ENCODE measurements at regions not wholly inside any gene's neighbourhood (a gene's known extent, or its start where the extent isn't known, plus 50 kb on each side); places are given as distances from the start of the nearest gene placed in this dataset.
"Not testable (repeated sequence)": the region's sequence is repeated elsewhere in the genome, so short reads cannot be mapped to it uniquely, and the experiment has no call there.

- H3K27me3 ChIP-seq (replicated peaks in 1 of 2; ENCODE audit: control insufficient read depth in 2 of 2, insufficient read depth in 2 of 2, low read length in 1 of 2); DNase-seq (ENCODE audit: low read depth, low spot score); H2AFZ ChIP-seq (ENCODE audit: control insufficient read depth, low read depth, low read length); BruUV-seq (replicated peaks); ATAC-seq; H3K27ac ChIP-seq (ENCODE audit: control insufficient read depth, insufficient read depth); FAIRE-seq; intact Hi-C loops (cut with micrococcal nuclease; ENCODE audit: unreplicated experiment); in situ Hi-C loops (cut with MboI); H3K4me2 ChIP-seq (ENCODE audit: control insufficient read depth, insufficient read depth); CTCF ChIA-PET; H3K9ac ChIP-seq (ENCODE audit: control insufficient read depth, insufficient read depth, low read length); POLR2A ChIA-PET; H3K79me2 ChIP-seq (ENCODE audit: control insufficient read depth, insufficient read depth, low read length); H3K36me3 ChIP-seq (ENCODE audit: control insufficient read depth in 2 of 2, insufficient read depth in 2 of 2, low read length in 1 of 2); H4K20me1 ChIP-seq (ENCODE audit: control insufficient read depth, insufficient read depth); H3K9me3 ChIP-seq (replicated peaks; ENCODE audit: control insufficient read depth, insufficient read depth, low read length); H3K4me3 ChIP-seq; SMC1A ChIA-PET (ENCODE audit: uncharacterized antibody, unreplicated experiment); H3K4me1 ChIP-seq (ENCODE audit: control insufficient read depth, insufficient read depth, low read length); RAD21 ChIA-PET (ENCODE audit: unreplicated experiment): not testable (repeated sequence)
- 31% methylated on average over 9 of the region's 9 CpGs for WGBS (ENCODE audit: insufficient coverage, insufficient replicate concordance, low lambda C conversion rate, missing lambda C conversion rate)
Measured at GRCh38 chr4:154117726-154118125, 328.8 kb upstream of the SFRP2 start.

GRCh38 chr4:154107337-154107736 lies 318.5 kb upstream of the SFRP2 start:
- FAIRE-seq: no peak
- intact Hi-C loops (cut with micrococcal nuclease; ENCODE audit: unreplicated experiment): no loop called here
- TF ChIP-seq YBX1 (IDR thresholded peaks at IDR 0.05): no peak
- no peak for TF ChIP-seq HDAC2 (IDR thresholded peaks at IDR 0.05)
- TF ChIP-seq USF2 (IDR thresholded peaks at IDR 0.05; ENCODE audit: borderline replicate concordance, low read depth, low read length): no peak
- no peak for TF ChIP-seq RUNX3 (IDR thresholded peaks at IDR 0.05; ENCODE audit: low read length)
- TF ChIP-seq ZSCAN29 (IDR thresholded peaks at IDR 0.05): no peak
- no peak for TF ChIP-seq TBL1XR1 (IDR thresholded peaks at IDR 0.05; ENCODE audit: low read depth, low read length)
- TF ChIP-seq RFX5 (IDR thresholded peaks at IDR 0.05; ENCODE audit: low read depth, low read length): no peak
- TF ChIP-seq RCOR1 (conservative IDR thresholded peaks at IDR 0.05; ENCODE audit: low read depth, low read length): no peak
- no peak for TF ChIP-seq SIX5 (IDR thresholded peaks at IDR 0.05; ENCODE audit: low read depth, low read length, severe bottlenecking)
- TF ChIP-seq ZBTB33 (IDR thresholded peaks at IDR 0.05): no peak
- TF ChIP-seq EED (IDR thresholded peaks at IDR 0.05; ENCODE audit: low read depth): no peak
- TF ChIP-seq HDAC6 (IDR thresholded peaks at IDR 0.05; ENCODE audit: unreplicated experiment): no peak
- TF ChIP-seq FOXK2 (IDR thresholded peaks at IDR 0.05): no peak
- TF ChIP-seq KAT2A (conservative IDR thresholded peaks at IDR 0.05; ENCODE audit: control insufficient read depth, low read depth, low read length): no peak
- no peak for TF ChIP-seq CTCF (IDR thresholded peaks at IDR 0.05 in 2 of 3, conservative IDR thresholded peaks at IDR 0.05 in 1 of 3; ENCODE audit: control insufficient read depth in 2 of 3, extremely low read depth in 1 of 3, insufficient read depth in 1 of 3, low read depth in 3 of 3, low read length in 3 of 3)

More at GRCh38 chr4:154107337-154107736, 318.5 kb upstream of the SFRP2 start:
- Histone ChIP-seq H3K36me3 (ENCODE audit: control insufficient read depth in 2 of 2, insufficient read depth in 2 of 2, low read length in 1 of 2) (no peaks in the 10 kb centered on the region), H3K27ac (ENCODE audit: control insufficient read depth, insufficient read depth) (no peak overlapping the region), H2AFZ (ENCODE audit: control insufficient read depth, low read depth, low read length) (no peak overlapping the region), H4K20me1 (ENCODE audit: control insufficient read depth, insufficient read depth) (no peaks in the 10 kb centered on the region), H3K27me3 (replicated peaks in 1 of 2; ENCODE audit: control insufficient read depth in 2 of 2, insufficient read depth in 2 of 2, low read length in 1 of 2) (no peaks in the 10 kb centered on the region), H3K79me2 (ENCODE audit: control insufficient read depth, insufficient read depth, low read length) (no peaks in the 10 kb centered on the region), H3K9me3 (replicated peaks; ENCODE audit: control insufficient read depth, insufficient read depth, low read length) (no peaks in the 10 kb centered on the region), H3K4me3 (no peak overlapping the region), H3K4me2 (ENCODE audit: control insufficient read depth, insufficient read depth) (no peak overlapping the region), H3K9ac (ENCODE audit: control insufficient read depth, insufficient read depth, low read length) (no peak overlapping the region), H3K4me1 (ENCODE audit: control insufficient read depth, insufficient read depth, low read length) (no peaks in the 10 kb centered on the region)
- in situ Hi-C loops (cut with MboI): no loop called here
- ChIA-PET CTCF (no interaction called here), POLR2A (no interaction called here), SMC1A (ENCODE audit: uncharacterized antibody, unreplicated experiment) (no interaction called here), RAD21 (ENCODE audit: unreplicated experiment) (no interaction called here)
- BruUV-seq (replicated peaks): no TSS peak
- no peak for DNase-seq (ENCODE audit: low read depth, low spot score)
- ATAC-seq: no peak
- WGBS (ENCODE audit: insufficient coverage, insufficient replicate concordance, low lambda C conversion rate, missing lambda C conversion rate): 42% methylated on average over 2 of the region's 2 CpGs
